ENCODE measurements at regions not wholly inside any gene's neighbourhood (a gene's known extent, or its start where the extent isn't known, plus 50 kb on each side); places are given as distances from the start of the nearest gene placed in this dataset.

DNA sequence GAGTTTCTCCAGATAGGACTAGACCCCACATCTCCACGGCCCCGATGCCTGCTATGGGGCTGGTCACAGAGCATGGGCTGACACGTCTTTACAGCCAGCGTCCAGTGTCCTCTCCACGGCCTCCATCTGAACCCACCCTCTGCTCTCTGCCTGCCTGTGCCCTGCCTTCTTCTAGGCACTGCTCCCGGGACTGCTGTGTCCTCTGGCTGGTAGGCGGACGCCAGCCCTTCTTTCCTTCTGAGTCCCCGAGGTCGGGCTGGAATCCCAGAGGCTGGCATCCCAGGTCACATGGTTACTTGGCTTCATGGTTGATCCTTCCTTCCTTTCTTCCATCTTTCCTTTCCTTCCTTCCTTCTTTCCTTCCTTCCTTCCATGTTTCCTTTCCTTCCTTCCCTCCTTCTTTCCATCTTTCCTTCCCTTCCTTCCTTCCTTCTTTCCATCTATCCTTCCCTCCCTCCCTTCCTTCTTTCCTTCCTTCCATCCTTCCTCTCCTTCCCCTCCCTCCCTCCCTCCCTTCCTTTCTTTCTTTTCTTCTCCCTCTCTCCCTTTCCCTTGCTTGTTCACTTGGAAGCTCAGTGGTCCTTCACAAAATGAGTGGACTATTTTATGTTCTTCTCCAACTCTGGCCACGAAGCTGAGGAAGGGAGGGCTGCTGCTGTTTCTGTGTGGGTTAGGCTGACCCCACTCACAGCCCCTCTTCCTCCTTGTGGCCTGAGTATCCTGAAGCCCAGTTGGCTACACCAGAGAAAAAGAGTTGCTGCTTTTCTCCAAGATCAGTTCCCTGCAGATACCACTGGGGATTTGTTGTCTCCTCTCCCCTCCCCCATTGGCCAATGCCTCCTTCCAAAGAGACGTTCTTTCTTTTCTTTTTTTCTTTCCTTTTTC, 66.8 kb upstream of the NEURL1B start:
- H3K9ac ChIP-seq (ENCODE audit: low read length), result peak overlapping the region; percentile 61
- peak overlapping the region; percentile 88 for H3K27ac ChIP-seq (ENCODE audit: low read length)
- H3K79me2 ChIP-seq (replicated peaks; ENCODE audit: insufficient read depth, low read length), result no peaks in the 10 kb centered on the region
- no peaks in the 10 kb centered on the region for H3K9me3 ChIP-seq (ENCODE audit: low read length)
- H3K27me3 ChIP-seq (ENCODE audit: insufficient read depth, low read depth, low read length), result no peaks in the 10 kb centered on the region
- no peaks in the 10 kb centered on the region for H4K20me1 ChIP-seq (ENCODE audit: insufficient read depth)
- peak overlapping the region; percentile 78 for H3K4me2 ChIP-seq (ENCODE audit: low read length)
- no peaks in the 10 kb centered on the region for H3K36me3 ChIP-seq (ENCODE audit: insufficient read depth, low read length)
- H3F3A ChIP-seq (ENCODE audit: insufficient read depth, low read length, poor library complexity, severe bottlenecking), result no peaks in the 10 kb centered on the region
- H3K4me3 ChIP-seq (ENCODE audit: low read length), result peak overlapping the region; percentile 57
- TF ChIP-seq, protein P1, sequence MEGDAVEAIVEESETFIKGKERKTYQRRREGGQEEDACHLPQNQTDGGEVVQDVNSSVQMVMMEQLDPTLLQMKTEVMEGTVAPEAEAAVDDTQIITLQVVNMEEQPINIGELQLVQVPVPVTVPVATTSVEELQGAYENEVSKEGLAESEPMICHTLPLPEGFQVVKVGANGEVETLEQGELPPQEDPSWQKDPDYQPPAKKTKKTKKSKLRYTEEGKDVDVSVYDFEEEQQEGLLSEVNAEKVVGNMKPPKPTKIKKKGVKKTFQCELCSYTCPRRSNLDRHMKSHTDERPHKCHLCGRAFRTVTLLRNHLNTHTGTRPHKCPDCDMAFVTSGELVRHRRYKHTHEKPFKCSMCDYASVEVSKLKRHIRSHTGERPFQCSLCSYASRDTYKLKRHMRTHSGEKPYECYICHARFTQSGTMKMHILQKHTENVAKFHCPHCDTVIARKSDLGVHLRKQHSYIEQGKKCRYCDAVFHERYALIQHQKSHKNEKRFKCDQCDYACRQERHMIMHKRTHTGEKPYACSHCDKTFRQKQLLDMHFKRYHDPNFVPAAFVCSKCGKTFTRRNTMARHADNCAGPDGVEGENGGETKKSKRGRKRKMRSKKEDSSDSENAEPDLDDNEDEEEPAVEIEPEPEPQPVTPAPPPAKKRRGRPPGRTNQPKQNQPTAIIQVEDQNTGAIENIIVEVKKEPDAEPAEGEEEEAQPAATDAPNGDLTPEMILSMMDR (IDR thresholded peaks at IDR 0.05; ENCODE audit: poor library complexity, severe bottlenecking), result peak; percentile 27
- TF ChIP-seq SMC3 (conservative IDR thresholded peaks at IDR 0.05; ENCODE audit: poor library complexity) (peak; percentile 24), MXI1 (conservative IDR thresholded peaks at IDR 0.05; ENCODE audit: poor library complexity, severe bottlenecking) (no peak), EZH2 (IDR thresholded peaks at IDR 0.05; ENCODE audit: borderline replicate concordance, insufficient read depth, low read length, poor library complexity, severe bottlenecking) (no peak)
- H3K9me2 ChIP-seq (ENCODE audit: insufficient read depth, low read length), result no peaks in the 10 kb centered on the region
- peak overlapping the region; percentile 45 for H2AFZ ChIP-seq (ENCODE audit: low read depth, low read length)

GRCh38 chr5:172573120-172573882, 67.8 kb upstream of the NEURL1B start:
- no peaks in the 10 kb centered on the region for H3K79me2 ChIP-seq (replicated peaks; ENCODE audit: insufficient read depth, low read length)
- H3F3A ChIP-seq (ENCODE audit: insufficient read depth, low read length, poor library complexity, severe bottlenecking), result no peaks in the 10 kb centered on the region
- no peaks in the 10 kb centered on the region for H3K36me3 ChIP-seq (ENCODE audit: insufficient read depth, low read length)
- H3K9me3 ChIP-seq (ENCODE audit: low read length), result no peaks in the 10 kb centered on the region
- peak overlapping the region; percentile 88 for H3K27ac ChIP-seq (ENCODE audit: low read length)
- H3K4me2 ChIP-seq (ENCODE audit: low read length), result no peak overlapping the region
- no peak for TF ChIP-seq EP300 (conservative IDR thresholded peaks at IDR 0.05; ENCODE audit: poor library complexity, severe bottlenecking)
- no peak for TF ChIP-seq POLR2AphosphoS5 (IDR thresholded peaks at IDR 0.05)
- TF ChIP-seq SMC3 (conservative IDR thresholded peaks at IDR 0.05; ENCODE audit: poor library complexity), result no peak
- TF ChIP-seq EZH2 (IDR thresholded peaks at IDR 0.05; ENCODE audit: borderline replicate concordance, insufficient read depth, low read length, poor library complexity, severe bottlenecking), result no peak
- TF ChIP-seq, protein P1 (IDR thresholded peaks at IDR 0.05; ENCODE audit: poor library complexity, severe bottlenecking), result no peak
- no peak for TF ChIP-seq REST (IDR thresholded peaks at IDR 0.05; ENCODE audit: borderline replicate concordance)
- no peak overlapping the region for H3K4me3 ChIP-seq (ENCODE audit: low read length)
- no peaks in the 10 kb centered on the region for H3K27me3 ChIP-seq (ENCODE audit: insufficient read depth, low read depth, low read length)
- no peak overlapping the region for H2AFZ ChIP-seq (ENCODE audit: low read depth, low read length)
- H3K9me2 ChIP-seq (ENCODE audit: insufficient read depth, low read length), result no peaks in the 10 kb centered on the region
- H3K9ac ChIP-seq (ENCODE audit: low read length), result peak overlapping the region; percentile 61
- H4K20me1 ChIP-seq (ENCODE audit: insufficient read depth), result no peaks in the 10 kb centered on the region

All from neural cell (in vitro differentiated cells).